ENCODE measurements at regions not wholly inside any gene's neighbourhood (a gene's known extent, or its start where the extent isn't known, plus 50 kb on each side); places are given as distances from the start of the nearest gene placed in this dataset.

GRCh38 chr2:77864426-77864825, 342.2 kb upstream of the LRRTM4 start:
- H3K36me3 Mint-ChIP-seq: no peaks in the 10 kb centered on the region
- Histone ChIP-seq H3K4me1 (ENCODE audit: control insufficient read depth in 1 of 2, insufficient read depth in 2 of 2, low read length in 2 of 2) (no peaks in the 10 kb centered on the region), H3K27me3 (ENCODE audit: control insufficient read depth in 2 of 2, insufficient read depth in 2 of 2, low read length in 2 of 2) (no peaks in the 10 kb centered on the region), H3K9ac (ENCODE audit: insufficient read depth, low read length, poor library complexity, severe bottlenecking) (no peak overlapping the region), H4K20me1 (ENCODE audit: insufficient read depth, low read length) (no peaks in the 10 kb centered on the region), H3K36me3 (replicated peaks in 1 of 2; ENCODE audit: control insufficient read depth in 1 of 2, insufficient read depth in 2 of 2, low read length in 2 of 2) (no peaks in the 10 kb centered on the region), H3K4me3 (replicated peaks in 1 of 3; ENCODE audit: low read depth in 2 of 3, low read length in 3 of 3) (no peak overlapping the region), H3K79me2 (ENCODE audit: insufficient read depth, low read length) (no peaks in the 10 kb centered on the region), H3K4me2 (replicated peaks; ENCODE audit: extremely low read depth, low read length, poor library complexity, severe bottlenecking) (no peak overlapping the region), H2AFZ (ENCODE audit: insufficient read depth, low read depth, low read length, poor library complexity, severe bottlenecking) (no peak overlapping the region), H3K27ac (ENCODE audit: low read depth in 1 of 2, low read length in 2 of 2) (no peak overlapping the region), H3K9me3 (replicated peaks in 1 of 2; ENCODE audit: control insufficient read depth in 1 of 2, insufficient read depth in 1 of 2, low read length in 2 of 2) (no peaks in the 10 kb centered on the region)
- TF ChIP-seq, protein P1, sequence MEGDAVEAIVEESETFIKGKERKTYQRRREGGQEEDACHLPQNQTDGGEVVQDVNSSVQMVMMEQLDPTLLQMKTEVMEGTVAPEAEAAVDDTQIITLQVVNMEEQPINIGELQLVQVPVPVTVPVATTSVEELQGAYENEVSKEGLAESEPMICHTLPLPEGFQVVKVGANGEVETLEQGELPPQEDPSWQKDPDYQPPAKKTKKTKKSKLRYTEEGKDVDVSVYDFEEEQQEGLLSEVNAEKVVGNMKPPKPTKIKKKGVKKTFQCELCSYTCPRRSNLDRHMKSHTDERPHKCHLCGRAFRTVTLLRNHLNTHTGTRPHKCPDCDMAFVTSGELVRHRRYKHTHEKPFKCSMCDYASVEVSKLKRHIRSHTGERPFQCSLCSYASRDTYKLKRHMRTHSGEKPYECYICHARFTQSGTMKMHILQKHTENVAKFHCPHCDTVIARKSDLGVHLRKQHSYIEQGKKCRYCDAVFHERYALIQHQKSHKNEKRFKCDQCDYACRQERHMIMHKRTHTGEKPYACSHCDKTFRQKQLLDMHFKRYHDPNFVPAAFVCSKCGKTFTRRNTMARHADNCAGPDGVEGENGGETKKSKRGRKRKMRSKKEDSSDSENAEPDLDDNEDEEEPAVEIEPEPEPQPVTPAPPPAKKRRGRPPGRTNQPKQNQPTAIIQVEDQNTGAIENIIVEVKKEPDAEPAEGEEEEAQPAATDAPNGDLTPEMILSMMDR (IDR thresholded peaks at IDR 0.05): no peak
- no peaks in the 10 kb centered on the region for H3K4me1 Mint-ChIP-seq
- intact Hi-C loops (cut with micrococcal nuclease): no loop called here
- peaks cover 0 to 15% (median 3%) of the 10 kb centered on the region in 7 donors for H3K9me3 Mint-ChIP-seq
- H3K4me3 Mint-ChIP-seq: no peak overlapping the region
- no CpG with 5 or more reads among the region's 4 CpGs for WGBS (ENCODE audit: insufficient coverage)
- DNase-seq: no peak
- no peaks in the 10 kb centered on the region for H3K27me3 Mint-ChIP-seq (ENCODE audit: low read depth in 3 of 3)
- H3K27ac Mint-ChIP-seq: no peak overlapping the region

- H3K27me3 ChIP-seq (ENCODE audit: control insufficient read depth in 2 of 2, insufficient read depth in 2 of 2, low read length in 2 of 2): no peaks in the 10 kb centered on the region
- TF ChIP-seq, protein P1 (IDR thresholded peaks at IDR 0.05): no peak
- intact Hi-C loops (cut with micrococcal nuclease): no loop called here
Measured at GRCh38 chr2:77866661-77867060, 344.5 kb upstream of the LRRTM4 start.

More at GRCh38 chr2:77866661-77867060, 344.5 kb upstream of the LRRTM4 start:
- no peak overlapping the region for H3K9ac ChIP-seq (ENCODE audit: insufficient read depth, low read length, poor library complexity, severe bottlenecking)
- H2AFZ ChIP-seq (ENCODE audit: insufficient read depth, low read depth, low read length, poor library complexity, severe bottlenecking): no peak overlapping the region
- H3K4me1 ChIP-seq (ENCODE audit: control insufficient read depth in 1 of 2, insufficient read depth in 2 of 2, low read length in 2 of 2): no peaks in the 10 kb centered on the region
- H3K9me3 Mint-ChIP-seq: peaks cover 0 to 12% (median 3%) of the 10 kb centered on the region in 7 donors
- H3K36me3 Mint-ChIP-seq: no peaks in the 10 kb centered on the region
- 60% methylated on average over 1 of the region's 3 CpGs for WGBS (ENCODE audit: insufficient coverage)
- no peak overlapping the region for H3K27ac Mint-ChIP-seq
- H3K4me3 ChIP-seq (replicated peaks in 1 of 3; ENCODE audit: low read depth in 2 of 3, low read length in 3 of 3): no peak overlapping the region
- no peak for DNase-seq
- H4K20me1 ChIP-seq (ENCODE audit: insufficient read depth, low read length): no peaks in the 10 kb centered on the region
- H3K4me1 Mint-ChIP-seq: no peaks in the 10 kb centered on the region
- no peaks in the 10 kb centered on the region for H3K27me3 Mint-ChIP-seq (ENCODE audit: low read depth in 3 of 3)
- H3K27ac ChIP-seq (ENCODE audit: low read depth in 1 of 2, low read length in 2 of 2): no peak overlapping the region
- H3K79me2 ChIP-seq (ENCODE audit: insufficient read depth, low read length): no peaks in the 10 kb centered on the region
- no peak overlapping the region for H3K4me2 ChIP-seq (replicated peaks; ENCODE audit: extremely low read depth, low read length, poor library complexity, severe bottlenecking)
- no peaks in the 10 kb centered on the region for H3K36me3 ChIP-seq (replicated peaks in 1 of 2; ENCODE audit: control insufficient read depth in 1 of 2, insufficient read depth in 2 of 2, low read length in 2 of 2)
- no peak overlapping the region for H3K4me3 Mint-ChIP-seq
- H3K9me3 ChIP-seq (replicated peaks in 1 of 2; ENCODE audit: control insufficient read depth in 1 of 2, insufficient read depth in 1 of 2, low read length in 2 of 2): no peaks in the 10 kb centered on the region

Data from CD14-positive monocyte (primary cell).